NCI-H2196 (cell line): ENCODE measurements at regions not wholly inside any gene's neighbourhood (a gene's known extent, or its start where the extent isn't known, plus 50 kb on each side); places are given as distances from the start of the nearest gene placed in this dataset.
"Not testable (repeated sequence)": the region's sequence is repeated elsewhere in the genome, so short reads cannot be mapped to it uniquely, and the experiment has no call there.

ENCODE experiments used
- DNase-seq: peaks from one replicate; lab custom pipeline; 2025; ENCODE audit not compliant: unreplicated experiment; lab: John Stamatoyannopoulos, UW

GRCh38 chr2:224263571-224264043 lies 138.3 kb downstream of the FAM124B start:
- DNase-seq, result no peak

GRCh38 chr2:224261326-224261725 lies 140.6 kb downstream of the FAM124B start:
- DNase-seq, result no peak

- DNase-seq, result no peak
Observed at GRCh38 chr2:224260372-224261020, 141.4 kb downstream of the FAM124B start.

- no peak for DNase-seq
Observed at GRCh38 chr2:224259831-224260230, 142.1 kb downstream of the FAM124B start.

- no peak for DNase-seq
Observed at GRCh38 chr2:224258059-224258458, 143.8 kb downstream of the FAM124B start.

- no peak for DNase-seq
Observed at GRCh38 chr2:224257156-224257555, 144.8 kb downstream of the FAM124B start.

GRCh38 chr2:224253464-224253863 lies 148.4 kb downstream of the FAM124B start:
- no peak for DNase-seq

- no peak for DNase-seq
Observed at GRCh38 chr2:224252631-224253030, 149.3 kb downstream of the FAM124B start.

GRCh38 chr2:224248944-224249371 lies 152.9 kb downstream of the FAM124B start:
- no peak for DNase-seq

- DNase-seq, result no peak
Observed at GRCh38 chr2:224242561-224242960, 159.3 kb downstream of the FAM124B start.

GRCh38 chr2:224241812-224242211 lies 160.1 kb downstream of the FAM124B start:
- DNase-seq, result no peak

GRCh38 chr2:224241001-224241400 lies 160.9 kb downstream of the FAM124B start:
- no peak for DNase-seq

GRCh38 chr2:224223851-224224555 lies 177.9 kb downstream of the FAM124B start:
- no peak for DNase-seq

- no peak for DNase-seq
Observed at GRCh38 chr2:224222974-224223373, 178.9 kb downstream of the FAM124B start.

GRCh38 chr2:224222291-224222690 lies 179.6 kb downstream of the FAM124B start:
- DNase-seq, result no peak

- DNase-seq, result no peak
Observed at GRCh38 chr2:224221455-224221913, 180.4 kb downstream of the FAM124B start.

- DNase-seq, result no peak
Observed at GRCh38 chr2:224220586-224221255, 181.2 kb downstream of the FAM124B start.

GRCh38 chr2:224219781-224220180 lies 180.7 kb upstream of the SERPINE2 start:
- DNase-seq, result no peak

- DNase-seq, result no peak
Observed at GRCh38 chr2:224217962-224218347, 178.9 kb upstream of the SERPINE2 start.

- DNase-seq, result no peak
Observed at GRCh38 chr2:224217233-224217961, 178.3 kb upstream of the SERPINE2 start.

GRCh38 chr2:224215611-224216010 lies 176.5 kb upstream of the SERPINE2 start:
- not testable (repeated sequence) for DNase-seq
